ENCODE measurements at regions not wholly inside any gene's neighbourhood (a gene's known extent, or its start where the extent isn't known, plus 50 kb on each side); places are given as distances from the start of the nearest gene placed in this dataset.

DNA sequence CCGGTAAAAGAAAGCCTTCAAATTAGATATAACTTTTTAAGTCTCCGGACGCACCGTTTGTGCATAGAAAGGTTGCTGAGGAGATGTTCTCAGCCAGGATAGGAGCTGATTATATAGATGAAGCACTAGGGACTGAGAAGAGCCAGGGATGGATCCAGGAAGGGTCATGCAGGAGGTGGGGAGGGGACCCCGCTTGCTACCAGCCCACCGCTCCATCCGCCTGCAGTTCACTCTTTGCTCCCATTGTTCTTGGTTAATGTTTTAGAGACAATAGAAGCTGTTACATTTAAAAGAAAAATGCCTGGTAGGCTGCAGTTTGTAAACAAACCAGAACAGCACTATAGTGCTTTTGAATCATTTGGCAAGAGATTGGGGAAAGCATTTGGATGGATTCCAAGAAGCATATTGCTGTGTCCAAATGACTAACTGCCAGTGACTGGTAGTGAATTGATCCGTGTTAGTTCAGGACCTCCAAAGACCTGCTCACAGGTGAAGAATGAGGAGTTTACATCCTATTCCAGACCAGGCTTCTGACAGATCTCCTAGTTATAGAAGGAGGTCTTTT, 175.9 kb upstream of the TAC1 start:
- TF ChIP-seq EZH2 (IDR thresholded peaks at IDR 0.05; ENCODE audit: insufficient read depth, low read length): no peak
- TF ChIP-seq, protein P1, sequence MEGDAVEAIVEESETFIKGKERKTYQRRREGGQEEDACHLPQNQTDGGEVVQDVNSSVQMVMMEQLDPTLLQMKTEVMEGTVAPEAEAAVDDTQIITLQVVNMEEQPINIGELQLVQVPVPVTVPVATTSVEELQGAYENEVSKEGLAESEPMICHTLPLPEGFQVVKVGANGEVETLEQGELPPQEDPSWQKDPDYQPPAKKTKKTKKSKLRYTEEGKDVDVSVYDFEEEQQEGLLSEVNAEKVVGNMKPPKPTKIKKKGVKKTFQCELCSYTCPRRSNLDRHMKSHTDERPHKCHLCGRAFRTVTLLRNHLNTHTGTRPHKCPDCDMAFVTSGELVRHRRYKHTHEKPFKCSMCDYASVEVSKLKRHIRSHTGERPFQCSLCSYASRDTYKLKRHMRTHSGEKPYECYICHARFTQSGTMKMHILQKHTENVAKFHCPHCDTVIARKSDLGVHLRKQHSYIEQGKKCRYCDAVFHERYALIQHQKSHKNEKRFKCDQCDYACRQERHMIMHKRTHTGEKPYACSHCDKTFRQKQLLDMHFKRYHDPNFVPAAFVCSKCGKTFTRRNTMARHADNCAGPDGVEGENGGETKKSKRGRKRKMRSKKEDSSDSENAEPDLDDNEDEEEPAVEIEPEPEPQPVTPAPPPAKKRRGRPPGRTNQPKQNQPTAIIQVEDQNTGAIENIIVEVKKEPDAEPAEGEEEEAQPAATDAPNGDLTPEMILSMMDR (IDR thresholded peaks at IDR 0.05; ENCODE audit: insufficient read depth, low read depth, low read length): no peak
- H3K36me3 Mint-ChIP-seq (ENCODE audit: low read depth, unreplicated experiment): no peaks in the 10 kb centered on the region
- no peak overlapping the region for H3K27ac Mint-ChIP-seq (ENCODE audit: unreplicated experiment)
- H3K36me3 ChIP-seq (ENCODE audit: insufficient read depth, low read length): no peaks in the 10 kb centered on the region
- H4K20me1 ChIP-seq (ENCODE audit: insufficient read depth, low read length): no peaks in the 10 kb centered on the region
- no peak overlapping the region for H3K4me3 Mint-ChIP-seq (ENCODE audit: unreplicated experiment)
- no peak overlapping the region for H3K9ac ChIP-seq (ENCODE audit: low read length)
- peaks cover 2% of the 10 kb centered on the region for H3K9me3 Mint-ChIP-seq (ENCODE audit: unreplicated experiment)
- no peaks in the 10 kb centered on the region for H3K27me3 ChIP-seq (ENCODE audit: insufficient read depth, low read length)
- FAIRE-seq: no peak
- H3K4me1 ChIP-seq (ENCODE audit: insufficient read depth, low read length): no peaks in the 10 kb centered on the region
- H3K4me1 Mint-ChIP-seq (ENCODE audit: low read depth, unreplicated experiment): no peaks in the 10 kb centered on the region
- H3K4me3 ChIP-seq (ENCODE audit: insufficient read depth, low read depth, low read length): no peak overlapping the region
- H3K27ac ChIP-seq (ENCODE audit: low read depth, low read length): no peak overlapping the region
- DNase-seq (ENCODE audit: low read depth): no peak
- no peak overlapping the region for H2AFZ ChIP-seq (ENCODE audit: low read depth, low read length)
- peaks cover 6% of the 10 kb centered on the region for H3K9me3 ChIP-seq (ENCODE audit: insufficient read depth, low read depth, low read length)
- H3K4me2 ChIP-seq (ENCODE audit: low read length): no peak overlapping the region
- H3K27me3 Mint-ChIP-seq (ENCODE audit: low read depth, unreplicated experiment): peaks cover 5% of the 10 kb centered on the region
- H3K79me2 ChIP-seq (ENCODE audit: insufficient read depth, low read length): no peaks in the 10 kb centered on the region

DNA sequence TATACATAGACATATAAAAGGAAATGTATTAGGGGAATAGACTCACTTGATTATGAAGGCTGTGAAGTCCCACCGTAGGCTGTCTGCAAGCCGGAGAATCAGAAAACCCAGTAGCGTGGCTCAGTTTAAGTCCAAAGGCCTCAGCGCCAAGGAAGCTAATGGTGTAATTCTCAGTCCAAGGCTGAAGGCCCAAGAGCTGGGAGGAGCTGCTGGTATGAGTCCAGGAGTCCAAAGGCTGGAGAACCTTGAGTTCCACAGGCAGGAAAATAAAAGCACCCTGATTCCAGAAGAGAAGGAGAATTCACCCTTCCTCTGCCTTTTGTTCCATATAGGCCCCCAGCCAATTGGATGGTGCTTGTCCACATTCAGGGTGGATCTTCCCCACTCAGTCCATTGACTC, 166.2 kb upstream of the TAC1 start:
- no peaks in the 10 kb centered on the region for H3K36me3 ChIP-seq (ENCODE audit: insufficient read depth, low read length)
- H3K27ac ChIP-seq (ENCODE audit: low read depth, low read length): no peak overlapping the region
- DNase-seq (ENCODE audit: low read depth) (no peak), FAIRE-seq (no peak)
- H3K4me3 ChIP-seq (ENCODE audit: insufficient read depth, low read depth, low read length): no peak overlapping the region
- H2AFZ ChIP-seq (ENCODE audit: low read depth, low read length): no peak overlapping the region
- no peaks in the 10 kb centered on the region for H3K4me1 ChIP-seq (ENCODE audit: insufficient read depth, low read length)
- H3K4me3 Mint-ChIP-seq (ENCODE audit: unreplicated experiment): no peak overlapping the region
- no peaks in the 10 kb centered on the region for H3K9me3 ChIP-seq (ENCODE audit: insufficient read depth, low read depth, low read length)
- H3K27me3 Mint-ChIP-seq (ENCODE audit: low read depth, unreplicated experiment): no peaks in the 10 kb centered on the region
- no peaks in the 10 kb centered on the region for H4K20me1 ChIP-seq (ENCODE audit: insufficient read depth, low read length)
- TF ChIP-seq, protein P1 (IDR thresholded peaks at IDR 0.05; ENCODE audit: insufficient read depth, low read depth, low read length): no peak
- no peak for TF ChIP-seq EZH2 (IDR thresholded peaks at IDR 0.05; ENCODE audit: insufficient read depth, low read length)
- no peak overlapping the region for H3K9ac ChIP-seq (ENCODE audit: low read length)
- no peak overlapping the region for H3K4me2 ChIP-seq (ENCODE audit: low read length)
- H3K9me3 Mint-ChIP-seq (ENCODE audit: unreplicated experiment): no peaks in the 10 kb centered on the region
- no peaks in the 10 kb centered on the region for H3K4me1 Mint-ChIP-seq (ENCODE audit: low read depth, unreplicated experiment)
- H3K36me3 Mint-ChIP-seq (ENCODE audit: low read depth, unreplicated experiment): no peaks in the 10 kb centered on the region
- no peaks in the 10 kb centered on the region for H3K27me3 ChIP-seq (ENCODE audit: insufficient read depth, low read length)
- no peaks in the 10 kb centered on the region for H3K79me2 ChIP-seq (ENCODE audit: insufficient read depth, low read length)
- no peak overlapping the region for H3K27ac Mint-ChIP-seq (ENCODE audit: unreplicated experiment)

DNA sequence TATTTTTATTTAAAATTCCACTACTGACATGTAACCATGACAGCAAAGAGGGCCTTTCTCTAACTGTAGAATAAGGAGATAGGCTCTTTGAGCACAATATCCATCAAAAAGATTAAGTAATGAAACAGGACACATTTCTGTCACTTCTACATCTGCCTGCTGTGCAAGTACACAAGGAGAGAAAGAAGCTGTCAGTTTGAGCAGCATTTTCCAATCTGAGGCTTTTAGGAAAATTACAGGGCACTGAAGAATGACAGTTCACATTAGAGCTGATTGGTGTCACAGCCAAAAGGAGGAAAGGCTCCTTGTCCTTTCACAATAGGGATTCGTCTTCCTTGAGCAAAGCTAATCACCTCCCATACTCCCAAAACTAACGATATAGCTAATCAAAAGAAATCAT, 158.8 kb upstream of the TAC1 start:
- Histone ChIP-seq H3K36me3 (ENCODE audit: insufficient read depth, low read length) (no peaks in the 10 kb centered on the region), H3K27ac (ENCODE audit: low read depth, low read length) (no peak overlapping the region), H3K79me2 (ENCODE audit: insufficient read depth, low read length) (no peaks in the 10 kb centered on the region), H3K27me3 (ENCODE audit: insufficient read depth, low read length) (no peaks in the 10 kb centered on the region), H3K4me2 (ENCODE audit: low read length) (no peak overlapping the region), H4K20me1 (ENCODE audit: insufficient read depth, low read length) (no peaks in the 10 kb centered on the region), H2AFZ (ENCODE audit: low read depth, low read length) (no peak overlapping the region), H3K4me3 (ENCODE audit: insufficient read depth, low read depth, low read length) (no peak overlapping the region), H3K4me1 (ENCODE audit: insufficient read depth, low read length) (no peaks in the 10 kb centered on the region), H3K9me3 (ENCODE audit: insufficient read depth, low read depth, low read length) (no peaks in the 10 kb centered on the region), H3K9ac (ENCODE audit: low read length) (no peak overlapping the region)
- TF ChIP-seq, protein P1 (IDR thresholded peaks at IDR 0.05; ENCODE audit: insufficient read depth, low read depth, low read length): no peak
- TF ChIP-seq EZH2 (IDR thresholded peaks at IDR 0.05; ENCODE audit: insufficient read depth, low read length): no peak
- no peak for FAIRE-seq
- no peaks in the 10 kb centered on the region for H3K36me3 Mint-ChIP-seq (ENCODE audit: low read depth, unreplicated experiment)
- H3K4me1 Mint-ChIP-seq (ENCODE audit: low read depth, unreplicated experiment): no peaks in the 10 kb centered on the region
- no peak overlapping the region for H3K27ac Mint-ChIP-seq (ENCODE audit: unreplicated experiment)
- DNase-seq (ENCODE audit: low read depth): no peak
- no peaks in the 10 kb centered on the region for H3K27me3 Mint-ChIP-seq (ENCODE audit: low read depth, unreplicated experiment)
- H3K4me3 Mint-ChIP-seq (ENCODE audit: unreplicated experiment): no peak overlapping the region
- H3K9me3 Mint-ChIP-seq (ENCODE audit: unreplicated experiment): no peaks in the 10 kb centered on the region

Measured in astrocyte (in vitro differentiated cells and primary cell).